ENCODE measurements at regions not wholly inside any gene's neighbourhood (a gene's known extent, or its start where the extent isn't known, plus 50 kb on each side); places are given as distances from the start of the nearest gene placed in this dataset.

GRCh38 chr1:80896781-80897356 is 903.9 kb upstream of the ADGRL2 start:
- peaks cover 0 to 8% (median 0%) of the 10 kb centered on the region in 7 donors for H3K9me3 Mint-ChIP-seq
- H3K9ac ChIP-seq (ENCODE audit: insufficient read depth, low read length, poor library complexity, severe bottlenecking), result no peak overlapping the region
- no peak overlapping the region for H3K27ac Mint-ChIP-seq
- no peak for DNase-seq
- H2AFZ ChIP-seq (ENCODE audit: insufficient read depth, low read depth, low read length, poor library complexity, severe bottlenecking), result no peak overlapping the region
- H3K4me1 Mint-ChIP-seq, result peaks cover 8% of the 10 kb centered on the region
- no peak overlapping the region for H3K4me2 ChIP-seq (replicated peaks; ENCODE audit: extremely low read depth, low read length, poor library complexity, severe bottlenecking)
- peaks cover 0 to 2% (median 0%) of the 10 kb centered on the region in 3 donors for H3K27me3 Mint-ChIP-seq (ENCODE audit: low read depth in 3 of 3)
- H3K4me3 ChIP-seq (replicated peaks in 1 of 3; ENCODE audit: low read depth in 2 of 3, low read length in 3 of 3), result no peak overlapping the region
- no peaks in the 10 kb centered on the region for H4K20me1 ChIP-seq (ENCODE audit: insufficient read depth, low read length)
- no peak for TF ChIP-seq CTCF (IDR thresholded peaks at IDR 0.05)
- H3K27me3 ChIP-seq (ENCODE audit: control insufficient read depth in 2 of 2, insufficient read depth in 2 of 2, low read length in 2 of 2), result no peaks in the 10 kb centered on the region
- H3K4me3 Mint-ChIP-seq, result no peak overlapping the region
- H3K36me3 Mint-ChIP-seq, result no peaks in the 10 kb centered on the region
- no CpG with 5 or more reads among the region's 3 CpGs for WGBS (ENCODE audit: insufficient coverage)
- no peaks in the 10 kb centered on the region for H3K9me3 ChIP-seq (replicated peaks in 1 of 2; ENCODE audit: control insufficient read depth in 1 of 2, insufficient read depth in 1 of 2, low read length in 2 of 2)
- intact Hi-C loops (cut with micrococcal nuclease), result no loop called here
- H3K4me1 ChIP-seq (ENCODE audit: control insufficient read depth in 1 of 2, insufficient read depth in 2 of 2, low read length in 2 of 2), result no peaks in the 10 kb centered on the region
- no peaks in the 10 kb centered on the region for H3K79me2 ChIP-seq (ENCODE audit: insufficient read depth, low read length)
- H3K27ac ChIP-seq (ENCODE audit: low read depth in 1 of 2, low read length in 2 of 2), result no peak overlapping the region
- no peaks in the 10 kb centered on the region for H3K36me3 ChIP-seq (replicated peaks in 1 of 2; ENCODE audit: control insufficient read depth in 1 of 2, insufficient read depth in 2 of 2, low read length in 2 of 2)

GRCh38 chr1:80894921-80895320 is 905.8 kb upstream of the ADGRL2 start:
- no peak overlapping the region for H3K27ac ChIP-seq (ENCODE audit: low read depth in 1 of 2, low read length in 2 of 2)
- Mint-ChIP-seq H3K36me3 (no peaks in the 10 kb centered on the region), H3K27me3 (ENCODE audit: low read depth in 3 of 3) (peaks cover 0 to 2% (median 0%) of the 10 kb centered on the region in 3 donors), H3K9me3 (peaks cover 0 to 2% (median 0%) of the 10 kb centered on the region in 7 donors), H3K4me1 (peaks cover 8% of the 10 kb centered on the region), H3K27ac (no peak overlapping the region), H3K4me3 (no peak overlapping the region)
- TF ChIP-seq CTCF (IDR thresholded peaks at IDR 0.05), result no peak
- intact Hi-C loops (cut with micrococcal nuclease), result no loop called here
- no peak overlapping the region for H3K9ac ChIP-seq (ENCODE audit: insufficient read depth, low read length, poor library complexity, severe bottlenecking)
- no CpG with 5 or more reads among the region's 1 CpG for WGBS (ENCODE audit: insufficient coverage)
- no peaks in the 10 kb centered on the region for H3K79me2 ChIP-seq (ENCODE audit: insufficient read depth, low read length)
- H3K4me3 ChIP-seq (replicated peaks in 1 of 3; ENCODE audit: low read depth in 2 of 3, low read length in 3 of 3), result no peak overlapping the region
- DNase-seq, result no peak
- no peak overlapping the region for H2AFZ ChIP-seq (ENCODE audit: insufficient read depth, low read depth, low read length, poor library complexity, severe bottlenecking)
- no peaks in the 10 kb centered on the region for H3K27me3 ChIP-seq (ENCODE audit: control insufficient read depth in 2 of 2, insufficient read depth in 2 of 2, low read length in 2 of 2)
- H4K20me1 ChIP-seq (ENCODE audit: insufficient read depth, low read length), result no peaks in the 10 kb centered on the region
- no peaks in the 10 kb centered on the region for H3K36me3 ChIP-seq (replicated peaks in 1 of 2; ENCODE audit: control insufficient read depth in 1 of 2, insufficient read depth in 2 of 2, low read length in 2 of 2)
- no peaks in the 10 kb centered on the region for H3K9me3 ChIP-seq (replicated peaks in 1 of 2; ENCODE audit: control insufficient read depth in 1 of 2, insufficient read depth in 1 of 2, low read length in 2 of 2)
- no peaks in the 10 kb centered on the region for H3K4me1 ChIP-seq (ENCODE audit: control insufficient read depth in 1 of 2, insufficient read depth in 2 of 2, low read length in 2 of 2)
- no peak overlapping the region for H3K4me2 ChIP-seq (replicated peaks; ENCODE audit: extremely low read depth, low read length, poor library complexity, severe bottlenecking)
